ENCODE measurements at regions not wholly inside any gene's neighbourhood (a gene's known extent, or its start where the extent isn't known, plus 50 kb on each side); places are given as distances from the start of the nearest gene placed in this dataset.
A peak's percentile ranks its signal among the peaks of the same experiment; 100 is the strongest.

- TF ChIP-seq CTCF (conservative IDR thresholded peaks at IDR 0.05; ENCODE audit: low read depth, low read length): no peak
- no peak for TF ChIP-seq EZH2 (IDR thresholded peaks at IDR 0.05; ENCODE audit: borderline replicate concordance, low read depth, low read length, poor library complexity, severe bottlenecking)
- CTCF ChIA-PET: interaction anchor here (0.8 kb wide), 1 partner anchor 219 kb away, joined by 3 read pairs; no protein-coding TSS in a partner anchor
- intact Hi-C loops (cut with micrococcal nuclease; ENCODE audit: unreplicated experiment): no loop called here
- no peak for DNase-seq (ENCODE audit: low spot score)
- Histone ChIP-seq H3K4me1 (ENCODE audit: insufficient read depth, low read length, poor library complexity, severe bottlenecking) (no peaks in the 10 kb centered on the region), H3K27me3 (replicated peaks; ENCODE audit: insufficient read depth, low read depth, low read length, poor library complexity) (peaks cover 8% of the 10 kb centered on the region), H3K4me3 (ENCODE audit: low read depth, low read length, poor library complexity, severe bottlenecking) (no peak overlapping the region), H3K9me3 (ENCODE audit: low read depth, low read length, poor library complexity, severe bottlenecking) (no peaks in the 10 kb centered on the region), H3K27ac (ENCODE audit: low read depth, low read length, poor library complexity, severe bottlenecking) (no peak overlapping the region), H3K36me3 (ENCODE audit: insufficient read depth, low read length, poor library complexity, severe bottlenecking) (no peaks in the 10 kb centered on the region)
- POLR2A ChIA-PET (ENCODE audit: low non-redundant PET): interaction anchor here (0.6 kb wide), 1 partner anchor 239 kb away, joined by 3 read pairs; no protein-coding TSS in a partner anchor
- no TSS peak for BruUV-seq (replicated peaks)
These were observed 63.5 kb downstream of the TBXT start for GRCh38 chr6:166104107-166104506.

- TF ChIP-seq EZH2 (IDR thresholded peaks at IDR 0.05; ENCODE audit: borderline replicate concordance, low read depth, low read length, poor library complexity, severe bottlenecking) (no peak), CTCF (conservative IDR thresholded peaks at IDR 0.05; ENCODE audit: low read depth, low read length) (no peak)
- CTCF ChIA-PET: no interaction called here
- POLR2A ChIA-PET (ENCODE audit: low non-redundant PET): no interaction called here
- no TSS peak for BruUV-seq (replicated peaks)
- Histone ChIP-seq H3K4me3 (ENCODE audit: low read depth, low read length, poor library complexity, severe bottlenecking) (no peak overlapping the region), H3K9me3 (ENCODE audit: low read depth, low read length, poor library complexity, severe bottlenecking) (no peaks in the 10 kb centered on the region), H3K27me3 (replicated peaks; ENCODE audit: insufficient read depth, low read depth, low read length, poor library complexity) (no peaks in the 10 kb centered on the region), H3K4me1 (ENCODE audit: insufficient read depth, low read length, poor library complexity, severe bottlenecking) (no peaks in the 10 kb centered on the region), H3K27ac (ENCODE audit: low read depth, low read length, poor library complexity, severe bottlenecking) (no peak overlapping the region), H3K36me3 (ENCODE audit: insufficient read depth, low read length, poor library complexity, severe bottlenecking) (no peaks in the 10 kb centered on the region)
- DNase-seq (ENCODE audit: low spot score): no peak
- intact Hi-C loops (cut with micrococcal nuclease; ENCODE audit: unreplicated experiment): no loop called here
These were observed 65.7 kb downstream of the TBXT start for GRCh38 chr6:166101819-166102419.

GRCh38 chr6:166097914-166098522 is 69.6 kb downstream of the TBXT start:
- ChIA-PET CTCF (interaction anchor here (0.5 to 1.5 kb wide), 6 partner anchors 8 to 213 kb away, joined by 3 to 10 read pairs (median 4); no protein-coding TSS in a partner anchor), POLR2A (ENCODE audit: low non-redundant PET) (no interaction called here)
- peak; percentile 75 for DNase-seq (ENCODE audit: low spot score)
- Histone ChIP-seq H3K9me3 (ENCODE audit: low read depth, low read length, poor library complexity, severe bottlenecking) (no peaks in the 10 kb centered on the region), H3K4me1 (ENCODE audit: insufficient read depth, low read length, poor library complexity, severe bottlenecking) (no peaks in the 10 kb centered on the region), H3K27me3 (replicated peaks; ENCODE audit: insufficient read depth, low read depth, low read length, poor library complexity) (no peaks in the 10 kb centered on the region), H3K27ac (ENCODE audit: low read depth, low read length, poor library complexity, severe bottlenecking) (no peak overlapping the region), H3K36me3 (ENCODE audit: insufficient read depth, low read length, poor library complexity, severe bottlenecking) (no peaks in the 10 kb centered on the region), H3K4me3 (ENCODE audit: low read depth, low read length, poor library complexity, severe bottlenecking) (peak overlapping the region; percentile 41)
- no TSS peak for BruUV-seq (replicated peaks)
- intact Hi-C loops (cut with micrococcal nuclease; ENCODE audit: unreplicated experiment): loop anchor here (1.0 kb wide), 1 partner anchor 212 kb away; no protein-coding TSS in a partner anchor
- TF ChIP-seq CTCF (conservative IDR thresholded peaks at IDR 0.05; ENCODE audit: low read depth, low read length) (peak; percentile 98), EZH2 (IDR thresholded peaks at IDR 0.05; ENCODE audit: borderline replicate concordance, low read depth, low read length, poor library complexity, severe bottlenecking) (no peak)

Data from A673 (cell line).